PFSK-1 (cell line): ENCODE measurements at regions not wholly inside any gene's neighbourhood (a gene's known extent, or its start where the extent isn't known, plus 50 kb on each side); places are given as distances from the start of the nearest gene placed in this dataset.

Source experiments
- FOXP2 ChIP-seq: optimal IDR thresholded peaks from 2 replicates; pipeline ENCODE3; 2011; ENCODE audit warnings: borderline replicate concordance, control low read depth, inconsistent platforms; ENCODE audit not compliant: insufficient read depth; ENCODE audit errors: extremely low read length, extremely low read depth
- POLR2AphosphoS5 ChIP-seq: IDR thresholded peaks from 2 replicates; pipeline ENCODE4 v1.6.1; 2012; ENCODE audit warnings: low read depth, mild to moderate bottlenecking, control low read depth, low read length, moderate library complexity
- SIN3A ChIP-seq: IDR thresholded peaks from 2 replicates; pipeline ENCODE4 v1.6.1; 2012; ENCODE audit warnings: mild to moderate bottlenecking, low read length, moderate library complexity, borderline replicate concordance; ENCODE audit not compliant: insufficient read depth
- TAF1 ChIP-seq: IDR thresholded peaks from 2 replicates; pipeline ENCODE4 v1.6.1; 2012; ENCODE audit warnings: low read length, control low read depth, borderline replicate concordance; ENCODE audit not compliant: insufficient read depth
- TF ChIP-seq, protein P1 (sequence below), 2 experiments: IDR thresholded peaks; 2 replicates each; pipeline versions ENCODE4 v1.6.1 to v1.8.0; 2011 to 2012; ENCODE audit warnings: low read depth in 2 of 2, low read length in 2 of 2, control low read depth in 1 of 2, inconsistent platforms in 1 of 2, mild to moderate bottlenecking in 1 of 2, moderate library complexity in 1 of 2; ENCODE audit not compliant: insufficient read depth in 1 of 2

DNA sequence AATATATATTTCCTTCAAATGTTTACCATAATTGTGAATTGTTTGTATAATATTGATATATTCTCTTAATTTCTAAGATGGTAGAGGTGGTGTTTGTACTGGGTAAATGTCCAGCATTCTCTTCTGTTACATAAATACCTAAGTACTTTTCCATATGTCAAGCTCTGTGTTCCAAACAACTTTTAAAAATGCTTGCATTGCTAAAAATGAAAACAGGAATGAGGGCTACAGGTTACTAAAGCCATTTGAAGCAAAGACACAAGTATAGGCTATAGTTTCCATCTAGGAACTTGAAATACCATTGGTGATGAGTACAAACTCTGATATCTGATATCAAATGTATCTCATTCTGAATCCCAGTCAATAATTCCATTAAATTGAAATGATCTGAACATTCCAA, 233.6 kb upstream of the SORCS1 start:
- no peak for TF ChIP-seq FOXP2
- TF ChIP-seq POLR2AphosphoS5, result no peak

DNA sequence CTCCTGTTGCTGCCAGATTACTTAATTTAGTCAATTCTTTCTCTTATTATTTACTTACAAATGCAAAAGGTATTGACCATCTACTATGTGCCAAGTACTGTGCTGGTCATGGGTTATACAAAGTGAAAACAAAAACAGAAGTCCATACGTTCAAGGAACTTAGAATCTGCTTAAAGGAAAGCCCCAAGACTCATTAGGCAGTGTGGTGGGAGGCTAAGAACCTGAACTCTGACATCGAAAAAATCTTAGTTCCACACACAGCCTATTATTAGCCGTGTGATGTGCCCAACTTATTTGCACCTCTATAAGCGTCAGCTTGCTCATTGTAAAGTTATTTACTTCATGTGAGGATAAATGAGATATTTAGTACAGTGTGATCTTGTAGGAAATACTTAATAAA, 227.4 kb upstream of the SORCS1 start:
- TF ChIP-seq, protein P1, sequence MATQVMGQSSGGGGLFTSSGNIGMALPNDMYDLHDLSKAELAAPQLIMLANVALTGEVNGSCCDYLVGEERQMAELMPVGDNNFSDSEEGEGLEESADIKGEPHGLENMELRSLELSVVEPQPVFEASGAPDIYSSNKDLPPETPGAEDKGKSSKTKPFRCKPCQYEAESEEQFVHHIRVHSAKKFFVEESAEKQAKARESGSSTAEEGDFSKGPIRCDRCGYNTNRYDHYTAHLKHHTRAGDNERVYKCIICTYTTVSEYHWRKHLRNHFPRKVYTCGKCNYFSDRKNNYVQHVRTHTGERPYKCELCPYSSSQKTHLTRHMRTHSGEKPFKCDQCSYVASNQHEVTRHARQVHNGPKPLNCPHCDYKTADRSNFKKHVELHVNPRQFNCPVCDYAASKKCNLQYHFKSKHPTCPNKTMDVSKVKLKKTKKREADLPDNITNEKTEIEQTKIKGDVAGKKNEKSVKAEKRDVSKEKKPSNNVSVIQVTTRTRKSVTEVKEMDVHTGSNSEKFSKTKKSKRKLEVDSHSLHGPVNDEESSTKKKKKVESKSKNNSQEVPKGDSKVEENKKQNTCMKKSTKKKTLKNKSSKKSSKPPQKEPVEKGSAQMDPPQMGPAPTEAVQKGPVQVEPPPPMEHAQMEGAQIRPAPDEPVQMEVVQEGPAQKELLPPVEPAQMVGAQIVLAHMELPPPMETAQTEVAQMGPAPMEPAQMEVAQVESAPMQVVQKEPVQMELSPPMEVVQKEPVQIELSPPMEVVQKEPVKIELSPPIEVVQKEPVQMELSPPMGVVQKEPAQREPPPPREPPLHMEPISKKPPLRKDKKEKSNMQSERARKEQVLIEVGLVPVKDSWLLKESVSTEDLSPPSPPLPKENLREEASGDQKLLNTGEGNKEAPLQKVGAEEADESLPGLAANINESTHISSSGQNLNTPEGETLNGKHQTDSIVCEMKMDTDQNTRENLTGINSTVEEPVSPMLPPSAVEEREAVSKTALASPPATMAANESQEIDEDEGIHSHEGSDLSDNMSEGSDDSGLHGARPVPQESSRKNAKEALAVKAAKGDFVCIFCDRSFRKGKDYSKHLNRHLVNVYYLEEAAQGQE (IDR thresholded peaks at IDR 0.05; ENCODE audit: insufficient read depth in 1 of 2, low read depth in 2 of 2, low read length in 2 of 2), result no peak
- TF ChIP-seq POLR2AphosphoS5 (no peak), SIN3A (no peak), FOXP2 (no peak), TAF1 (no peak)

- TF ChIP-seq SIN3A (no peak), POLR2AphosphoS5 (no peak)
- TF ChIP-seq, protein P1 (IDR thresholded peaks at IDR 0.05; ENCODE audit: insufficient read depth in 1 of 2, low read depth in 2 of 2, low read length in 2 of 2), result no peak
Observed at GRCh38 chr10:107390563-107390962, 226.1 kb upstream of the SORCS1 start.

GRCh38 chr10:107383357-107383756, 218.9 kb upstream of the SORCS1 start:
- TF ChIP-seq SIN3A (no peak), TAF1 (no peak), FOXP2 (no peak), POLR2AphosphoS5 (no peak)
- TF ChIP-seq, protein P1 (IDR thresholded peaks at IDR 0.05; ENCODE audit: insufficient read depth in 1 of 2, low read depth in 2 of 2, low read length in 2 of 2), result no peak

- TF ChIP-seq POLR2AphosphoS5 (no peak), FOXP2 (no peak), TAF1 (no peak), SIN3A (no peak)
- TF ChIP-seq, protein P1 (IDR thresholded peaks at IDR 0.05; ENCODE audit: insufficient read depth in 1 of 2, low read depth in 2 of 2, low read length in 2 of 2), result no peak
Observed at GRCh38 chr10:107379601-107380000, 215.1 kb upstream of the SORCS1 start.

DNA sequence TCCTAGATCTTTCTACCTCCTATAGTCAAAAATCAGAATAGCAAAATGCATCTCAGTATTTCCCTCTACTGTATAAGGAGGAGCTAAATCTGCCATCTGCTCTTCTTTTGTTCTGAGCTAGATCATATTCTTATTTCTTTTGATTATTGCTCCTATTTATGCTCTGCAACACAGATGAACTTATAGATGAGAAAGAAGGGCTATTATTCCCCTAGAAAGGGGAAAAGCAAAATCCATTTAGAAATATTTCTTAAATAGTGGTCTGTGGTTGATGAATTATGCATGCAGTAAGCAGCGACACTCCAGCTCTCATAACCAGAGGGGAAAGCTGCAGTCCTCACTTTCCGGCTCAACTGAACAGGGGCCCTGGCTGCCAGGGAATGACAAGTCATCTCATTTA, 207.3 kb upstream of the SORCS1 start:
- TF ChIP-seq, protein P1 (IDR thresholded peaks at IDR 0.05; ENCODE audit: insufficient read depth in 1 of 2, low read depth in 2 of 2, low read length in 2 of 2), result no peak
- TF ChIP-seq POLR2AphosphoS5 (no peak), FOXP2 (no peak), SIN3A (no peak), TAF1 (no peak)
